Type B pancreatic cell (in vitro differentiated cells): ENCODE measurements at regions not wholly inside any gene's neighbourhood (a gene's known extent, or its start where the extent isn't known, plus 50 kb on each side); places are given as distances from the start of the nearest gene placed in this dataset.

Experiments
- DNase-seq: peaks from one replicate; pipeline ENCODE4 v3.0.0; 2021; ENCODE audit warnings: mixed read lengths; ENCODE audit not compliant: unreplicated experiment; ENCODE audit errors: extremely low spot score
- H3K27ac Mint-ChIP-seq: 2 replicates; pipeline ENCODE4 v1.8.0; 2021; ENCODE audit warnings: mild to moderate bottlenecking, mixed read lengths
- H3K27me3 Mint-ChIP-seq: 2 replicates; pipeline ENCODE4 v1.8.0; 2021; ENCODE audit warnings: mixed read lengths
- H3K36me3 Mint-ChIP-seq: 2 replicates; pipeline ENCODE4 v1.8.0; 2021; ENCODE audit warnings: mixed read lengths
- H3K4me1 Mint-ChIP-seq: one replicate; pipeline ENCODE4 v1.8.0; 2021; ENCODE audit warnings: mixed read lengths; ENCODE audit not compliant: unreplicated experiment
- H3K4me3 Mint-ChIP-seq: 2 replicates; pipeline ENCODE4 v1.8.0; 2021; ENCODE audit warnings: mild to moderate bottlenecking, mixed read lengths
- H3K9me3 Mint-ChIP-seq: 2 replicates; pipeline ENCODE4 v1.8.0; 2021; ENCODE audit warnings: mixed read lengths
- CTCF ChIP-seq: fragments of 200-600 bp; sonication (generic); conservative IDR thresholded peaks from 2 replicates; pipeline ENCODE4 v1.5.0; 2021; ENCODE audit warnings: antibody characterized with exemption, mild to moderate bottlenecking

- TF ChIP-seq CTCF = no peak
- DNase-seq = no peak
- Mint-ChIP-seq H3K4me1 (no peaks in the 10 kb centered on the region), H3K27ac (no peak overlapping the region), H3K36me3 (no peaks in the 10 kb centered on the region), H3K4me3 (no peak overlapping the region), H3K9me3 (no peaks in the 10 kb centered on the region), H3K27me3 (no peaks in the 10 kb centered on the region)
These were observed 109.0 kb downstream of the NXNL2 start for GRCh38 chr9:88643931-88644330.

- no peak overlapping the region for H3K27ac Mint-ChIP-seq
These were observed 110.3 kb downstream of the NXNL2 start for GRCh38 chr9:88645172-88645878.

GRCh38 chr9:88645879-88646199 is 110.9 kb downstream of the NXNL2 start:
- H3K27ac Mint-ChIP-seq = no peak overlapping the region

More at GRCh38 chr9:88645172-88645878, 110.3 kb downstream of the NXNL2 start:
- H3K27me3 Mint-ChIP-seq = no peaks in the 10 kb centered on the region
- no peaks in the 10 kb centered on the region for H3K9me3 Mint-ChIP-seq
- no peak for DNase-seq
- H3K36me3 Mint-ChIP-seq = no peaks in the 10 kb centered on the region
- no peak for TF ChIP-seq CTCF
- H3K4me1 Mint-ChIP-seq = no peaks in the 10 kb centered on the region
- no peak overlapping the region for H3K4me3 Mint-ChIP-seq

GRCh38 chr9:88646539-88647300 is 111.7 kb downstream of the NXNL2 start:
- Mint-ChIP-seq H3K27ac (no peak overlapping the region), H3K4me1 (no peaks in the 10 kb centered on the region), H3K9me3 (no peaks in the 10 kb centered on the region), H3K27me3 (no peaks in the 10 kb centered on the region), H3K4me3 (no peak overlapping the region), H3K36me3 (no peaks in the 10 kb centered on the region)
- no peak for TF ChIP-seq CTCF
- DNase-seq = no peak

More at GRCh38 chr9:88645879-88646199, 110.9 kb downstream of the NXNL2 start:
- H3K36me3 Mint-ChIP-seq = no peaks in the 10 kb centered on the region
- no peaks in the 10 kb centered on the region for H3K9me3 Mint-ChIP-seq
- DNase-seq = no peak
- no peak overlapping the region for H3K4me3 Mint-ChIP-seq
- no peaks in the 10 kb centered on the region for H3K4me1 Mint-ChIP-seq
- no peaks in the 10 kb centered on the region for H3K27me3 Mint-ChIP-seq
- no peak for TF ChIP-seq CTCF

GRCh38 chr9:88651682-88652633 is 117.0 kb downstream of the NXNL2 start:
- Mint-ChIP-seq H3K36me3 (no peaks in the 10 kb centered on the region), H3K4me3 (no peak overlapping the region), H3K9me3 (no peaks in the 10 kb centered on the region), H3K27ac (no peak overlapping the region), H3K4me1 (peaks cover 4% of the 10 kb centered on the region), H3K27me3 (peaks cover 4% of the 10 kb centered on the region)
- DNase-seq = no peak
- TF ChIP-seq CTCF = no peak
